DND-41 (cell line): ENCODE measurements at regions not wholly inside any gene's neighbourhood (a gene's known extent, or its start where the extent isn't known, plus 50 kb on each side); places are given as distances from the start of the nearest gene placed in this dataset.

ENCODE experiments used
- ATAC-seq: fragments of 200-7000 bp; cut with Tn5 transposase; 3 replicates; pipeline ENCODE4 v1.9.1; 2021; ENCODE audit warnings: low read depth; ENCODE audit not compliant: insufficient read depth
- DNase-seq: peaks from one replicate; pipeline ENCODE4 v3.0.0-alpha.2; 2020
- H2AFZ ChIP-seq: 2 replicates; pipeline ENCODE4 v1.6.0; 2012; ENCODE audit warnings: low read depth, low read length
- H3K27ac ChIP-seq: 2 replicates; pipeline ENCODE4 v1.5.1; 2012; ENCODE audit warnings: low read length, inconsistent platforms
- H3K27me3 ChIP-seq: fragments of 200-600 bp; sonication (generic); 2 replicates; pipeline ENCODE4 v1.6.0; 2012; ENCODE audit warnings: low read length, mild to moderate bottlenecking, inconsistent platforms; ENCODE audit not compliant: insufficient read depth, poor library complexity
- H3K36me3 ChIP-seq: 2 replicates; pipeline ENCODE4 v1.5.1; 2012; ENCODE audit warnings: low read length, inconsistent platforms; ENCODE audit not compliant: insufficient read depth
- H3K4me1 ChIP-seq: 2 replicates; pipeline ENCODE4 v1.5.1; 2012; ENCODE audit warnings: mild to moderate bottlenecking, low read length; ENCODE audit not compliant: insufficient read depth
- H3K4me2 ChIP-seq: 2 replicates; pipeline ENCODE4 v1.6.0; 2012; ENCODE audit warnings: mild to moderate bottlenecking, moderate library complexity, low read length, inconsistent platforms; ENCODE audit not compliant: insufficient read depth
- H3K4me3 ChIP-seq, 2 experiments: fragments of 200-600 bp in 1 of 2; shearing (Covaris generic) in 1 of 2; 2 replicates each; pipeline ENCODE4 v1.5.1; 2012 to 2016; ENCODE audit warnings: inconsistent platforms in 2 of 2, low read length in 2 of 2, mild to moderate bottlenecking in 2 of 2, low read depth in 1 of 2, moderate library complexity in 1 of 2
- H3K79me2 ChIP-seq: 2 replicates; pipeline ENCODE4 v1.6.0; 2012; ENCODE audit warnings: low read length, inconsistent platforms; ENCODE audit not compliant: insufficient read depth
- H3K9ac ChIP-seq: 2 replicates; pipeline ENCODE4 v1.6.0; 2012; ENCODE audit warnings: low read depth, mild to moderate bottlenecking, inconsistent platforms, low read length, moderate library complexity
- H3K9me3 ChIP-seq: 2 replicates; pipeline ENCODE4 v1.5.1; 2012; ENCODE audit warnings: low read length, moderate library complexity, mild to moderate bottlenecking, inconsistent platforms; ENCODE audit not compliant: insufficient read depth, severe bottlenecking
- H4K20me1 ChIP-seq: 2 replicates; pipeline ENCODE4 v1.6.0; 2012; ENCODE audit warnings: low read length; ENCODE audit not compliant: insufficient read depth
- EZH2 ChIP-seq: IDR thresholded peaks from 3 replicates; pipeline ENCODE4 v1.6.1; 2012; ENCODE audit warnings: borderline replicate concordance, low read depth, mild to moderate bottlenecking, moderate library complexity, low read length, inconsistent platforms; ENCODE audit not compliant: severe bottlenecking
- TF ChIP-seq, protein P1 (sequence below): IDR thresholded peaks from 2 replicates; pipeline ENCODE4 v1.5.1; 2012; ENCODE audit warnings: borderline replicate concordance, low read length, moderate library complexity, mild to moderate bottlenecking; ENCODE audit not compliant: poor library complexity, severe bottlenecking; ENCODE audit errors: extremely low read depth

- no peaks in the 10 kb centered on the region for H3K4me1 ChIP-seq
- no peaks in the 10 kb centered on the region for H3K9me3 ChIP-seq
- H3K79me2 ChIP-seq = no peaks in the 10 kb centered on the region
- no peak overlapping the region for H3K9ac ChIP-seq
- no peak overlapping the region for H3K27ac ChIP-seq
- no peaks in the 10 kb centered on the region for H3K36me3 ChIP-seq
- ATAC-seq = no peak
- H4K20me1 ChIP-seq = no peaks in the 10 kb centered on the region
- TF ChIP-seq, protein P1, sequence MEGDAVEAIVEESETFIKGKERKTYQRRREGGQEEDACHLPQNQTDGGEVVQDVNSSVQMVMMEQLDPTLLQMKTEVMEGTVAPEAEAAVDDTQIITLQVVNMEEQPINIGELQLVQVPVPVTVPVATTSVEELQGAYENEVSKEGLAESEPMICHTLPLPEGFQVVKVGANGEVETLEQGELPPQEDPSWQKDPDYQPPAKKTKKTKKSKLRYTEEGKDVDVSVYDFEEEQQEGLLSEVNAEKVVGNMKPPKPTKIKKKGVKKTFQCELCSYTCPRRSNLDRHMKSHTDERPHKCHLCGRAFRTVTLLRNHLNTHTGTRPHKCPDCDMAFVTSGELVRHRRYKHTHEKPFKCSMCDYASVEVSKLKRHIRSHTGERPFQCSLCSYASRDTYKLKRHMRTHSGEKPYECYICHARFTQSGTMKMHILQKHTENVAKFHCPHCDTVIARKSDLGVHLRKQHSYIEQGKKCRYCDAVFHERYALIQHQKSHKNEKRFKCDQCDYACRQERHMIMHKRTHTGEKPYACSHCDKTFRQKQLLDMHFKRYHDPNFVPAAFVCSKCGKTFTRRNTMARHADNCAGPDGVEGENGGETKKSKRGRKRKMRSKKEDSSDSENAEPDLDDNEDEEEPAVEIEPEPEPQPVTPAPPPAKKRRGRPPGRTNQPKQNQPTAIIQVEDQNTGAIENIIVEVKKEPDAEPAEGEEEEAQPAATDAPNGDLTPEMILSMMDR = no peak
- TF ChIP-seq EZH2 = no peak
- H3K4me3 ChIP-seq = no peak overlapping the region
- H2AFZ ChIP-seq = no peak overlapping the region
- H3K4me2 ChIP-seq = no peak overlapping the region
- H3K27me3 ChIP-seq = no peaks in the 10 kb centered on the region
- no peak for DNase-seq
Measured at GRCh38 chr4:46684041-46684440, 225.0 kb downstream of the COX7B2 start.

- Histone ChIP-seq H3K36me3 (no peaks in the 10 kb centered on the region), H3K4me2 (no peak overlapping the region), H4K20me1 (no peaks in the 10 kb centered on the region), H3K4me3 (no peak overlapping the region), H3K79me2 (no peaks in the 10 kb centered on the region), H2AFZ (no peak overlapping the region), H3K27me3 (no peaks in the 10 kb centered on the region), H3K4me1 (no peaks in the 10 kb centered on the region), H3K9me3 (no peaks in the 10 kb centered on the region), H3K9ac (no peak overlapping the region), H3K27ac (no peak overlapping the region)
- no peak for DNase-seq
- TF ChIP-seq EZH2 = no peak
- TF ChIP-seq, protein P1 = no peak
- no peak for ATAC-seq
Measured at GRCh38 chr4:46676364-46676763, 232.7 kb downstream of the COX7B2 start.

DNA sequence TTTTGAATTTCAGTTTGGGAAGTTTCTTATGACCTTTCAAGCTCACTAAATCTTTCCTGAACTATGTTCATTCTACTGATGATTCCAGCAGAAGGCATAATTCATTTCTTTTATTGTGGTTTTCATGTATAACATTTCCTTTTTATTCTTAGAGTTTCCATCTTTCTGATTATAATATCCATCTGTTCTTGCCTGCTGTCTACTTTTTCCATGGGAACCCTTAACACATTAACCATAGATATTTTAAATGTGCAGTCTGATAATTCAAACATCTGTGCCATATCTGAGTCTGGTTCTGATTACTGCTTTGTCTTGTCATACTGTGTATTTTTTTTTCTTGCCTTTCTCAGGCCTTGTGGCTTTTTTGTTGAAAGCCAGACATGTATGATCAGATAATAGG, 234.7 kb downstream of the COX7B2 start:
- no peak for TF ChIP-seq EZH2
- TF ChIP-seq, protein P1 = no peak
- Histone ChIP-seq H3K27me3 (no peaks in the 10 kb centered on the region), H3K9me3 (no peaks in the 10 kb centered on the region), H3K27ac (no peak overlapping the region), H3K4me3 (no peak overlapping the region), H3K9ac (no peak overlapping the region), H3K36me3 (no peaks in the 10 kb centered on the region), H2AFZ (no peak overlapping the region), H3K4me1 (no peaks in the 10 kb centered on the region), H4K20me1 (no peaks in the 10 kb centered on the region), H3K79me2 (no peaks in the 10 kb centered on the region), H3K4me2 (no peak overlapping the region)
- ATAC-seq = no peak
- DNase-seq = no peak

- no peak overlapping the region for H3K9ac ChIP-seq
- H2AFZ ChIP-seq = no peak overlapping the region
- no peaks in the 10 kb centered on the region for H3K27me3 ChIP-seq
- no peak overlapping the region for H3K4me3 ChIP-seq
- no peak overlapping the region for H3K4me2 ChIP-seq
- no peaks in the 10 kb centered on the region for H3K9me3 ChIP-seq
- no peaks in the 10 kb centered on the region for H4K20me1 ChIP-seq
- DNase-seq (no peak), ATAC-seq (no peak)
- no peaks in the 10 kb centered on the region for H3K36me3 ChIP-seq
- H3K27ac ChIP-seq = no peak overlapping the region
- no peaks in the 10 kb centered on the region for H3K79me2 ChIP-seq
- TF ChIP-seq EZH2 = no peak
- TF ChIP-seq, protein P1 = no peak
- peaks cover 9% of the 10 kb centered on the region; the same call in 1 of the 2 replicates for H3K4me1 ChIP-seq
Measured at GRCh38 chr4:46667790-46668189, 241.3 kb downstream of the COX7B2 start.
